Neural progenitor cell (in vitro differentiated cells): ENCODE measurements at regions not wholly inside any gene's neighbourhood (a gene's known extent, or its start where the extent isn't known, plus 50 kb on each side); places are given as distances from the start of the nearest gene placed in this dataset.
A peak's percentile ranks its signal among the peaks of the same experiment; 100 is the strongest.
"Not testable (repeated sequence)": the region's sequence is repeated elsewhere in the genome, so short reads cannot be mapped to it uniquely, and the experiment has no call there.

Experiments
- DNase-seq: peaks from one replicate; pipeline ENCODE4 v3.0.0-alpha.2; 2016; ENCODE audit warnings: low spot score
- H2AFZ ChIP-seq: fragments of 200-600 bp; sonication (generic); replicated peaks from 2 replicates; pipeline ENCODE4 v1.6.1; 2016; ENCODE audit warnings: antibody characterized with exemption
- H3F3A ChIP-seq: fragments of 200-600 bp; sonication (generic); 2 replicates; pipeline ENCODE4 v1.6.1; 2016; ENCODE audit warnings: antibody characterized with exemption, low read depth
- H3K27ac ChIP-seq: fragments of 200-600 bp; sonication (generic); 2 replicates; pipeline ENCODE4 v1.5.1; 2016; ENCODE audit warnings: mild to moderate bottlenecking
- H3K27me3 ChIP-seq: fragments of 200-600 bp; sonication (generic); 2 replicates; pipeline ENCODE4 v1.6.1; 2016; ENCODE audit warnings: mild to moderate bottlenecking, moderate library complexity
- H3K36me3 ChIP-seq: fragments of 200-600 bp; sonication (generic); 2 replicates; pipeline ENCODE4 v1.5.1; 2016
- H3K4me1 ChIP-seq: fragments of 200-600 bp; sonication (generic); 2 replicates; pipeline ENCODE4 v1.6.1; 2016; ENCODE audit warnings: mixed run types
- H3K4me2 ChIP-seq: fragments of 200-600 bp; sonication (generic); 2 replicates; pipeline ENCODE4 v1.6.1; 2016
- H3K4me3 ChIP-seq: fragments of 200-600 bp; sonication (generic); 2 replicates; pipeline ENCODE4 v1.5.1; 2016
- H3K79me2 ChIP-seq: fragments of 200-600 bp; sonication (generic); 2 replicates; pipeline ENCODE4 v1.6.1; 2016; ENCODE audit warnings: low read depth
- H3K9ac ChIP-seq: fragments of 200-600 bp; sonication (generic); 2 replicates; pipeline ENCODE4 v1.6.1; 2016
- H3K9me3 ChIP-seq: fragments of 200-600 bp; sonication (generic); 2 replicates; pipeline ENCODE4 v1.5.1; 2016; ENCODE audit warnings: low read depth
- H4K20me1 ChIP-seq: fragments of 200-600 bp; sonication (generic); 2 replicates; pipeline ENCODE4 v1.6.1; 2016; ENCODE audit warnings: low read depth
- H3K27ac Mint-ChIP-seq: 3 replicates; pipeline ENCODE4 v1.8.0; 2021; ENCODE audit warnings: mixed read lengths
- H3K27me3 Mint-ChIP-seq: 2 replicates; pipeline ENCODE4 v1.8.0; 2022; ENCODE audit warnings: low read depth, mild to moderate bottlenecking, inconsistent platforms, moderate library complexity, mixed read lengths; ENCODE audit not compliant: insufficient read depth
- H3K36me3 Mint-ChIP-seq: 3 replicates; pipeline ENCODE4 v1.8.0; 2021; ENCODE audit warnings: mixed read lengths
- H3K4me1 Mint-ChIP-seq: 3 replicates; pipeline ENCODE4 v1.8.0; 2021; ENCODE audit warnings: mixed read lengths
- H3K4me3 Mint-ChIP-seq: 3 replicates; pipeline ENCODE4 v1.8.0; 2021; ENCODE audit warnings: mild to moderate bottlenecking, moderate library complexity, mixed read lengths
- H3K9me3 Mint-ChIP-seq: 3 replicates; pipeline ENCODE4 v1.8.0; 2020; ENCODE audit warnings: mixed read lengths
- EZH2 ChIP-seq: fragments of 200-600 bp; sonication (generic); IDR thresholded peaks from 2 replicates; pipeline ENCODE4 v1.6.1; 2017; ENCODE audit warnings: antibody characterized with exemption, mild to moderate bottlenecking, moderate library complexity
- EZH2phosphoT487 ChIP-seq: fragments of 200-600 bp; sonication (generic); IDR thresholded peaks from 2 replicates; pipeline ENCODE4 v1.6.1; 2017; ENCODE audit warnings: antibody characterized with exemption
- TF ChIP-seq, protein P1 (sequence below): fragments of 200-600 bp; sonication (generic); IDR thresholded peaks from 2 replicates; pipeline ENCODE4 v1.5.1; 2017; ENCODE audit warnings: antibody characterized with exemption, mild to moderate bottlenecking

DNA sequence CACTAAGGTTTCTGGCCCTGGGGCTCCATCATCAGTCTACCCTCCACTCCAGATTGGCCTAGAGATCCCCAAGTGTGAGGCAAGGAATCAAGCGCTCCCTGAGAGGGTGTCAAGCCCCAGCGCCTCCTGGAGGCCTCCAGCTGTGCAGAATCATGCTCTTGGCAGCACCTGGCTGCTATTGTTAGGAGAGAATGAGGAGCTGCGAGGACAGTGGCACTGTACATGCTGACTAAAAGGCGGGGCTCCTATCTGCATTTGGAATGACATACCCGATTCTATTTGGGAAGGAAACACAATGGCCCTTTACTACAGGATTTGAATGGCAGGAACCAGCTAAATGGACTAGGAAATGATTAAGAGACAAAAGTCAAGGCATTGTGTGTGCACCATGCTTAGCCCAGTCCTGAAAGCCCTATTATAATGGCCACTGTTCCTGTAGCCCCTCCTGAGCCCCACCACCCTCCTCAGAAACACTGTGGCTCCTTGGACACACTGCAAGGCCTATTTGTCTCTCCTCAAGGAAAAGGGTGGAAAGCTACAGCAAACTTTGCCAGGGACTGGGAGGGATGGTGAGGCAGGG, 106.1 kb downstream of the KBTBD2 start:
- H3K4me3 ChIP-seq, H4K20me1 ChIP-seq, H3K9me3 ChIP-seq, H3K4me3 Mint-ChIP-seq, H3K79me2 ChIP-seq, H3K27me3 Mint-ChIP-seq, H3K27ac ChIP-seq, H3K9me3 Mint-ChIP-seq, H3F3A ChIP-seq, H3K27me3 ChIP-seq, H2AFZ ChIP-seq, H3K9ac ChIP-seq, H3K36me3 ChIP-seq, H3K4me1 Mint-ChIP-seq, H3K4me1 ChIP-seq, H3K36me3 Mint-ChIP-seq, H3K27ac Mint-ChIP-seq: not testable (repeated sequence)
- DNase-seq, result peak; percentile 34
- H3K4me2 ChIP-seq, result peak overlapping the region; percentile 54

DNA sequence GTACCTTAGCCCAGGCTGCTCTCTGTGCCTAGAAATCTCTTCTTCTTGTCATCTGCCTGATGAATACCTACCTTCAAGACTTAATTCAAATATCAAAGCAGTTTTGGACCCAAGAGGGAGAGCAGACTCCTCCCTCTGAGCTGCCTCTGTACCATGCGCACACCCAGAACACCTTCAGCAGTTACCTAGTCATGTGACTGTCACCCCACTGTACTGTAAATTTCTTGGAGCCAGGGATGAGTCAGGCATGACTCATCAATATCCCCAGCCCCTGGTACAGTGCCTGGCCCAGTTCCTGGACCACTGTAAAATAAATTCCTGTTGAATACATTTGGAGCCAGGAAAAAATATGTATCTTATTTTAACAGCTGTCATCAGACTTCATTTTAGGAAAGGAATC, 111.7 kb downstream of the KBTBD2 start:
- not testable (repeated sequence) for H3K4me2 ChIP-seq, H3K27me3 ChIP-seq, H3K36me3 Mint-ChIP-seq, H3K4me1 Mint-ChIP-seq, H3K4me1 ChIP-seq, H3K4me3 ChIP-seq, H3K4me3 Mint-ChIP-seq, H3K9me3 Mint-ChIP-seq, H3K9ac ChIP-seq, H3K36me3 ChIP-seq, H3K27ac ChIP-seq, H3F3A ChIP-seq, H3K79me2 ChIP-seq, H3K27ac Mint-ChIP-seq, H2AFZ ChIP-seq, DNase-seq, H3K27me3 Mint-ChIP-seq, H4K20me1 ChIP-seq, H3K9me3 ChIP-seq

DNA sequence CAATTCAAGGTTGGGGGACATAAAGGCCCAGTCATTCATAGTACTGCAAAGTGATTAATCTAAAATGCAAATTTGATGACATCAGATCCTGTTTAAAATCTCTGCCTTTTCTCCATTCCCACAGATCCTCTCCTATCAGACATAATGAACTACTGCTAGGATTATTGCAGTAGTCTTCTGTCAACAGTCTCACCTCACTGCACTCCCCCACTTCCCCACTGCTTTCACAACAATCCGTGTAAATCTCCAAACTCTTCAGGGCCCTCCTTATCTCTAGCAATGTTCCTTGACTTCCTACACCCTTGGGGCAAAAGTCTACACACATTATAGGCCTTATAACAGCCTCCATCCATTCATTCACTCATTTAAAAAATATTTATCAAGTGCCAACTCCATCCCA, 112.4 kb downstream of the KBTBD2 start:
- Mint-ChIP-seq H3K9me3 (peaks cover 8% of the 10 kb centered on the region), H3K27me3 (no peaks in the 10 kb centered on the region), H3K27ac (no peak overlapping the region), H3K4me1 (peaks cover 6% of the 10 kb centered on the region), H3K4me3 (no peak overlapping the region), H3K36me3 (no peaks in the 10 kb centered on the region)
- H3K4me1 ChIP-seq, result no peaks in the 10 kb centered on the region
- TF ChIP-seq EZH2phosphoT487 (no peak), EZH2 (no peak)
- TF ChIP-seq, protein P1, sequence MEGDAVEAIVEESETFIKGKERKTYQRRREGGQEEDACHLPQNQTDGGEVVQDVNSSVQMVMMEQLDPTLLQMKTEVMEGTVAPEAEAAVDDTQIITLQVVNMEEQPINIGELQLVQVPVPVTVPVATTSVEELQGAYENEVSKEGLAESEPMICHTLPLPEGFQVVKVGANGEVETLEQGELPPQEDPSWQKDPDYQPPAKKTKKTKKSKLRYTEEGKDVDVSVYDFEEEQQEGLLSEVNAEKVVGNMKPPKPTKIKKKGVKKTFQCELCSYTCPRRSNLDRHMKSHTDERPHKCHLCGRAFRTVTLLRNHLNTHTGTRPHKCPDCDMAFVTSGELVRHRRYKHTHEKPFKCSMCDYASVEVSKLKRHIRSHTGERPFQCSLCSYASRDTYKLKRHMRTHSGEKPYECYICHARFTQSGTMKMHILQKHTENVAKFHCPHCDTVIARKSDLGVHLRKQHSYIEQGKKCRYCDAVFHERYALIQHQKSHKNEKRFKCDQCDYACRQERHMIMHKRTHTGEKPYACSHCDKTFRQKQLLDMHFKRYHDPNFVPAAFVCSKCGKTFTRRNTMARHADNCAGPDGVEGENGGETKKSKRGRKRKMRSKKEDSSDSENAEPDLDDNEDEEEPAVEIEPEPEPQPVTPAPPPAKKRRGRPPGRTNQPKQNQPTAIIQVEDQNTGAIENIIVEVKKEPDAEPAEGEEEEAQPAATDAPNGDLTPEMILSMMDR, result no peak
- H3K27ac ChIP-seq, result no peak overlapping the region
- no peaks in the 10 kb centered on the region for H4K20me1 ChIP-seq
- H3F3A ChIP-seq, result no peaks in the 10 kb centered on the region
- DNase-seq, result no peak
- no peaks in the 10 kb centered on the region for H3K9me3 ChIP-seq
- no peaks in the 10 kb centered on the region for H3K79me2 ChIP-seq
- no peak overlapping the region for H3K4me2 ChIP-seq
- no peak overlapping the region for H2AFZ ChIP-seq
- H3K4me3 ChIP-seq, result no peak overlapping the region
- H3K9ac ChIP-seq, result no peak overlapping the region
- H3K36me3 ChIP-seq, result no peaks in the 10 kb centered on the region
- no peaks in the 10 kb centered on the region for H3K27me3 ChIP-seq

DNA sequence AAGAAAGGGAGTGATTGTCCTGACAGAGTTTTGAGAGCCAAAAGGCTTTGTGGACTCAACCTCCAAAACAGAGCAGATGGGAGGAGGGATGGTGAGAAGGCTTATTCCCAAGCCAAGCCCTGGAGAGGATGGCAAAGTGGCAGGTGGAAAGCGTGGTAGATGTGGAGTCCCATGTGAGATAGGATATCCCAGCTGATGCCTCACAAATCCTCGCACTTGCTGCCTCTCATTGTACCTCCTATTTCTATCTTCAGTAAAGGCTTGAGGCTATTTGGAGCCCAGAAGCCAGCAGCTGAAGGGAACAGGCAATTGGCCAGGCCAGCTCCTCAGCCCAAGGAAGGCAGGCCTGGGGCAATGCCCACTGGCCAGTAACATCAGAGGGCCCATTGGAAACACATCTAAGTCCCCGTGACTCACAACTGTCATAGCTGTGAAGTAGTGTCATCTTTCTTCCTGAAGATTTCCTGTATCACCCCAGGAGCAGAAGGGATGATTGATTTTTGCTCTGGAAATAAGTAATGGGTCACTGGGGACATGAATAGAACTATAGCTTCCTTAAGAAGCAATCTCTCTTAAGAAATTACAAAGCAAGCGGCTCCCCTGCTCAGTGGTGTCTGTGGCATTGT, 114.4 kb downstream of the KBTBD2 start:
- not testable (repeated sequence) for H3K36me3 Mint-ChIP-seq, H3K27ac Mint-ChIP-seq, H3K9ac ChIP-seq, H4K20me1 ChIP-seq, H3K4me1 Mint-ChIP-seq, H3K4me3 Mint-ChIP-seq, H3K27ac ChIP-seq, H2AFZ ChIP-seq, H3K27me3 Mint-ChIP-seq, H3F3A ChIP-seq, H3K4me1 ChIP-seq, DNase-seq, H3K9me3 ChIP-seq, H3K79me2 ChIP-seq, H3K4me3 ChIP-seq, H3K36me3 ChIP-seq, H3K27me3 ChIP-seq, H3K4me2 ChIP-seq
- H3K9me3 Mint-ChIP-seq, result peaks cover 14% of the 10 kb centered on the region

DNA sequence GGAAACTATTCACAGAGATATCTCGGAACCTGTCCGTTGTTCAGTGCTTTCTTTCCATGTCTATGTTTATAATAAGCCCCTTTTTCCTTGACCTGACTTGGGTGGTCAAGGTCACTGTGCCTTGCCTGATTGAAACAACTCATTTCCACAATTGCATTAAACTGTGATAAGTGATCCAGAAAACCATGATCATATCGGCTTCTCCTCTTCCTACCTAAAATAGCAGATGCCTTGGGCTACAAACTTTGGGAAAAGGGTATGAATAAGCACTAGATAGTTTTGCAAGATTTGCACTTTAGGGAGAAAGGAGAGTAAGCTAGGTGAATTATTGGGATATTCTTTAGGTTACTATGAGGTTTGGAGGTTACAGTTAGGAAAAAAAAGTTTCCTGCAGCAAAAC, 115.2 kb downstream of the KBTBD2 start:
- not testable (repeated sequence) for H4K20me1 ChIP-seq, H3K4me3 Mint-ChIP-seq, H3K4me3 ChIP-seq, H3K27ac ChIP-seq, H3K36me3 ChIP-seq, H3K4me1 ChIP-seq, H3K9ac ChIP-seq, DNase-seq, H3K27ac Mint-ChIP-seq, H2AFZ ChIP-seq, H3K4me1 Mint-ChIP-seq, H3K4me2 ChIP-seq, H3K79me2 ChIP-seq, H3K27me3 ChIP-seq, H3K36me3 Mint-ChIP-seq, H3K27me3 Mint-ChIP-seq, H3K9me3 ChIP-seq, H3F3A ChIP-seq
- H3K9me3 Mint-ChIP-seq, result peaks cover 14% of the 10 kb centered on the region

DNA sequence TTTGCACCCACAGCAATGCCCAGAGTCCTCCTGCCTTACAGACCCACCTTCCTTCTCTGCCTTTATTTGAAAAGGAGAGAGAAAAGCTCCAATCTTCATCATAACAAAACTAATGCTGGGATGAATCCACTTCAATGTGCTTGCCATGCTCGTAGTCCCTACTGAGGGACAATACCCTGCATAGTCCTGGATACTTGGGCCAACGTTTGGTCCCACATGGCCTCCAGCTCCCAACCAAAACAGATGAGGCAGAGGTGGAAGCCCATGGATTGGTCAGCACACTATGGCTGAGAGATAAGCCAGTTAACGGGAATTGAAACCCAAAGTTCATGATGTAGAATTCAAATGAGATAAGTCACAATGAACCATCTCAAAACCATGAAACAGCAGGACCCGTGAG, 115.8 kb downstream of the KBTBD2 start:
- H3K79me2 ChIP-seq, H3K9ac ChIP-seq, DNase-seq, H3K27ac Mint-ChIP-seq, H3K4me1 ChIP-seq, H3K4me3 Mint-ChIP-seq, H3K36me3 ChIP-seq, H3F3A ChIP-seq, H3K4me2 ChIP-seq, H3K27me3 Mint-ChIP-seq, H3K36me3 Mint-ChIP-seq, H3K27ac ChIP-seq, H3K9me3 ChIP-seq, H4K20me1 ChIP-seq, H2AFZ ChIP-seq, H3K4me3 ChIP-seq, H3K27me3 ChIP-seq, H3K4me1 Mint-ChIP-seq: not testable (repeated sequence)
- peaks cover 11% of the 10 kb centered on the region for H3K9me3 Mint-ChIP-seq
